Fibroblast of skin of back (primary cell): ENCODE measurements at regions not wholly inside any gene's neighbourhood (a gene's known extent, or its start where the extent isn't known, plus 50 kb on each side); places are given as distances from the start of the nearest gene placed in this dataset.
A peak's percentile ranks its signal among the peaks of the same experiment; 100 is the strongest.
"Not testable (repeated sequence)": the region's sequence is repeated elsewhere in the genome, so short reads cannot be mapped to it uniquely, and the experiment has no call there.

Experiments used
- DNase-seq: peaks from one replicate; pipeline ENCODE4 v3.0.0-alpha.2; 2013

GRCh38 chrX:63176578-63176977, 174.6 kb downstream of the SPIN4 start:
- DNase-seq, result not testable (repeated sequence)

DNA sequence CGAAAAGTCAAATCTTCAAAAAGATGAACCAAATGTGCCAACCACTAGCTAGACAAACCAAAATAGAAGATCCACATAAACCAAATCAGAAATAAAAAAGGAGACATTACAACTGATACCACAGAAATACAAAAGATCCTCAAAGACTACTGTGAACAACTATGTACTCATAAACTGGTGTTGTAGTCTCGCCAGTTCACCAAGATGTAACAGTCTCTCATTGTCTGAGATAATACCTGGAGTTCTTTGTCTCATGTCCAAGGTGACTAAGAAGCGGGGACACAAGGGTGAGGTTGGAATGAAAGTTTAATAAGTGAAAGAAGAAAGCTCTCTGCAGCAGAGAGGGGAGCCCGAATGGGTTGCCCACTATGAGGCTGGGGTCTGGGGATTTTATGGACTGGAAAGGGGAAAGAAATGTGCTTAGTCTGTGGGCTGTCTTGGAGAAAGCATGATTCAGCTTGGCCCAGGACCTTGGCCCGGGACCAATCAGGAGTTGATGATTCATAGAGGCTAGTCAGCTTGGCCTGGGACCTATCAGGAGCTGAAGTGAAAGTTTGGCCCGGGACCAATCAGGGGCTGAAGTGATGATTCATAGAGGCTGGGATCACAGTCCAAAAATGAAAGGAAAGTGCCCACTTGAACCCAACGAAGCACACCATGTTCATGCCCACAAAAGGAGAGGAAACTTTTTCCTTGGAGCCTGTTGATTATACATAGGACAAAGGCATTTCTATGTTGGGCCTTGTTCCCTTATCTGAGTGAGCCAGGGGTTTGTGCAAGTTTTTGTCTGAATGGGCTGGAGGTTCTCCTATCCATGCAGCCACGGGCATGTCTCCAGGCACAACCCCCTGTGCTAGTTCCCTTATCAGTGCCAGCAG, 177.1 kb downstream of the SPIN4 start:
- not testable (repeated sequence) for DNase-seq

DNA sequence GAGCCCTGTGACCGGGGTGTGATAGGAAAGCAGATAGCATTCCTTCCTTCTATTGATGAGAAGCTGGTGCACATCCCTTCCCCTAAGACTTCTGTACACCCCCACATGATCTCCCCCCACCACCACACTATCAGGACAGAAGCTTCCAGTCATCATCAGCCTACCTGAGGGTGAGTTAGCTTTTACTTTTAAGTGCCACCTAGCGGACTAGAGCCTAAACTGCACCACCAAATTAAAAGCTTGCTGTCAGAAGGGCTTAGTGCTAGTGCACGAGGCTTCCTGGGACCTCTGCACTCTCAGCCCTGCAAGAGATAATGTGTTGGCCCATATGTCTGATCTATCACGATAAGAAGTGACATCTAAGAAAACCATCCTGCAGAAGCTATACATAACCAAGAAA, 181.7 kb downstream of the SPIN4 start:
- DNase-seq, result not testable (repeated sequence)

DNA sequence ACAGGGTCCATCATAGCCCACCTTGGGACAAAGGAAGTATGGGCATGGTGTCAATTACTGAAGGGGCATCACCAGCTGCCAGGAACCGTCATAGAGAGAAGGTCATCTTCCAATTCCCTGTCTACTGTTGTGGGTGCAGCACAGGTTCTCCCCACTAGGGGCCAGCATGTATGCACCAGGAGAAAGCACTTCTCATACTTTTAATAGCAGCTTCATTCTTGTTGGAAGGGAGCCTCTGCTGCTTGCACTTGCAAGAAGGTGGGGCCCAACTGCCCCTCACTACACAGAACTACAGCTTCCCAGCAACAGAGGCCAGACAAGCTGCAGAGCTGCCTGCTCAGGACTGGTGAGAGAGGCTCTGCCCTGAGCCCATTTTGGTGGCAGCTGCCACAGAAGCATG, 182.2 kb downstream of the SPIN4 start:
- DNase-seq, result not testable (repeated sequence)

- DNase-seq, result not testable (repeated sequence)
Measured at GRCh38 chrX:63167002-63167401, 184.1 kb downstream of the SPIN4 start.

DNA sequence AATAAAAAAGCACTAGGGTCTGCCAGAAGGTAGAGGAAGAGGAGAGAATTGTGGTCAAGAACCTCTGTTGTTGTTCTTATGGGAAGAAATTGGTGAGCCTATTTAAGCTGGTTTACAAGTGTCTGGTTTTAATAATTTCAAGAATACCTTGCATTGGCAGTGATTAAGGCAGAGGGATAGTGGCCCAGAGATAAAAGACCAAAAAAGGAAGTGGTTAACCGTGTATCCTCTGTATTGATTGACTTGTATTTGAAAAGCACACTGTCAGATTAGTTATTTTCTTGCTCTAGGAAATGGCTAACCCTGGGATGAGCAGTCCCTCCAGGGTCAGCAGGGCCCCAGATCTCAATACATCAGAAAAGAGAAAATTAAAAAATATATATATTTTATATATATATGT, 190.1 kb downstream of the SPIN4 start:
- DNase-seq, result not testable (repeated sequence)

GRCh38 chrX:63160340-63160739, 190.8 kb downstream of the SPIN4 start:
- not testable (repeated sequence) for DNase-seq

- not testable (repeated sequence) for DNase-seq
Measured at GRCh38 chrX:63145526-63145925, 205.6 kb downstream of the SPIN4 start.

GRCh38 chrX:63142588-63142987, 208.5 kb downstream of the SPIN4 start:
- not testable (repeated sequence) for DNase-seq

DNA sequence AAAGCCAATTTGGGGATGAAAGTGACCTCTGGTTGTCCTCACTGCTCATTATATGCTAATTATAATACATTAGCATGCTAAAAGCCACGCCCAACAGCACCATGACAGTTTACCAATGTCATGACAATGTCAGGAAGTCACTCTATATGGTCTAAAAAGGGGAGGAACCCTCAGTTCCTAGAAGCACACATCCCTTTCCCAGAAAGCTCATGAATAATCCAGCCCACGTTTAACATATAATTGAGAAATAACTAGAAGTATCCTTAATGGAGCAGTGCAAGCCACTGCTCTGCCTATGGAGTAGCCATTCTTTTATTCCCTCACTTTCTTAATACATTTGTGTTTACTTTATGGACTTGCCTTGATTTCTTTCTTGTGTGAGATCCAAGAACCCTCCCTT, 215.3 kb downstream of the SPIN4 start:
- DNase-seq, result not testable (repeated sequence)

GRCh38 chrX:63128509-63128908, 222.6 kb downstream of the SPIN4 start:
- peak; percentile 1 for DNase-seq

- DNase-seq, result no peak
Measured at GRCh38 chrX:63115196-63115595, 235.9 kb downstream of the SPIN4 start.

GRCh38 chrX:63101879-63102620, 249.1 kb downstream of the SPIN4 start:
- no peak for DNase-seq

DNA sequence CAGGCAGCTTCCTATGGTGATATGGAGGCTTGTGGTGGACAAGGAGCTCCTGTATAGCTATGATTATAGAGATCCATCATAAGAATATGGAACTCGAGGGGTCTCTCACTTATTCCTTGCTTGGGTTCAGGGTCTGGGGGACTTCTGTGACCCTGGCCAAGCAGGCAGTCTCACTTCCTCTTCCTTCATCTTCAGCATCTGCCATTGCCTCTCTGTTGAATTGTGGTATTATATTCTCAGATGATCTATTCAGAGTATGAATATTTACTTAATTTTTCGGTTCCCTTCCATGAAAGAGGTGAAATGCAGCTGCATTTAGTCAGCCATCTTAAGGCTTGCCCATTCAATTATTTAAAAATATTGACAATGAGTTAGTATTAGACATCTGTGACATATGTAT, 292.9 kb downstream of the SPIN4 start:
- no peak for DNase-seq

- DNase-seq, result no peak
Measured at GRCh38 chrX:63050225-63050624, 300.9 kb downstream of the SPIN4 start.

- no peak for DNase-seq
Measured at GRCh38 chrX:63032811-63033210, 318.3 kb downstream of the SPIN4 start.

DNA sequence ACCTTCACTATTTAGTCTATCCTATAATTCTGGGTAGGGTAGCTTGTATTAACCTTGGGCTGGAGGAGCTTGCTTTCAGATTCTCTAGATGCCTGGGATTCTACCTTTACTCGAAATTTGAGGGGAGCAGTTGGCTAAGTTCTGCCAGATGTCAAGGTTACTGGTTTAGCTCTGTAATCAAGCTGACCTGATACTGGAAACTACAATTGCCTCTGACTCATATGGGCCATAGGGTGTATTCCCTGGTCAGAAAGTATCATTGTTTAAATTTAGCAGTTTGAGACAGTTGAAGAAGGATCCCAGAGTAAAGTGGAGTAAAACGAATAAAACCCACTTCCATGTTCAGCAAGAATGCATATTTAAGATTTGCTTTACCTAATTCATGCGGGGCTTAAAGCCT, 337.6 kb downstream of the SPIN4 start:
- DNase-seq, result no peak

- DNase-seq, result no peak
Measured at GRCh38 chrX:63012574-63012973, 338.6 kb downstream of the SPIN4 start.

DNA sequence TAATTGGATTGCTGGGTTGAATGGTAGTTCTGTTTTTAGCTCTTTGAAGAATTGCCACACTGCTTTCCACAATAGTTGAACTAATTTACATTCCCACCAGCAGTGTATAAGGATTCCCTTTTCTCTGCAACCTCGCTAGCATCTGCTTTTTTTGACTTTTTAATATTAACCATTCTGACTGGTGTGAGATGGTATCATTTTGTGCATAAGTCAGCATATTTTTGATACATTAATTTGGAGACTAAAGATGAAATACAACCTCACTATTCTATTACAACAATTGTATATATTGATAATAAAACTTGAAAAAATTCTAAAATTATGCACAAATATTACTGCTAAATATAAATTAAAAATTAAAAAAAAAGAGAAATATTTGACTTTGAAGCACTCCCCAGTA, 350.9 kb downstream of the SPIN4 start:
- DNase-seq, result not testable (repeated sequence)
